Sigmoid colon (tissue), 4 donors: ENCODE measurements at regions not wholly inside any gene's neighbourhood (a gene's known extent, or its start where the extent isn't known, plus 50 kb on each side); places are given as distances from the start of the nearest gene placed in this dataset.

Experiments
- CTCF ChIP-seq, 4 experiments: fragments of 450-650 bp in 3 of 4; fragments of 200-600 bp in 1 of 4; IDR thresholded peaks; one replicate each; pipeline ENCODE4 v1.5.1; 2016 to 2019; ENCODE audit warnings: antibody characterized with exemption in 4 of 4, mild to moderate bottlenecking in 3 of 4, moderate library complexity in 2 of 4
- EP300 ChIP-seq, 4 donors: sonication (generic); formaldehyde crosslinking; IDR thresholded peaks; one replicate each; pipeline ENCODE4 v1.6.1; 2017; ENCODE audit warnings: antibody characterized with exemption in 4 of 4
- POLR2A ChIP-seq, 2 donors: fragments of 450-650 bp; IDR thresholded peaks; one replicate each; pipeline ENCODE4 v1.6.1; 2016; ENCODE audit warnings: antibody characterized with exemption in 2 of 2, mild to moderate bottlenecking in 2 of 2, moderate library complexity in 2 of 2

- TF ChIP-seq CTCF (IDR thresholded peaks at IDR 0.05) (no peak), POLR2A (IDR thresholded peaks at IDR 0.05) (no peak), EP300 (IDR thresholded peaks at IDR 0.05) (no peak)
Observed at GRCh38 chr6:76671751-76672150, 599.3 kb upstream of the IMPG1 start.
